ENCODE measurements at regions not wholly inside any gene's neighbourhood (a gene's known extent, or its start where the extent isn't known, plus 50 kb on each side); places are given as distances from the start of the nearest gene placed in this dataset.

- DNase-seq (ENCODE audit: low read depth): no peak
- no peak for TF ChIP-seq CTCF (IDR thresholded peaks at IDR 0.05; ENCODE audit: insufficient read depth, low read depth, low read length, missing control alignments)
- H3K4me3 ChIP-seq (ENCODE audit: low read length): no peak overlapping the region
Measured at GRCh38 chr13:109959903-109960302, 173.5 kb upstream of the IRS2 start.

- no peak overlapping the region for H3K4me3 ChIP-seq (ENCODE audit: low read length)
- TF ChIP-seq CTCF (IDR thresholded peaks at IDR 0.05; ENCODE audit: insufficient read depth, low read depth, low read length, missing control alignments): no peak
- DNase-seq (ENCODE audit: low read depth): no peak
Measured at GRCh38 chr13:109957875-109958274, 171.5 kb upstream of the IRS2 start.

- no peak overlapping the region for H3K4me3 ChIP-seq (ENCODE audit: low read length)
- TF ChIP-seq CTCF (IDR thresholded peaks at IDR 0.05; ENCODE audit: insufficient read depth, low read depth, low read length, missing control alignments): no peak
- no peak for DNase-seq (ENCODE audit: low read depth)
Measured at GRCh38 chr13:109955598-109955997, 169.2 kb upstream of the IRS2 start.

GRCh38 chr13:109954441-109954840, 168.1 kb upstream of the IRS2 start:
- TF ChIP-seq CTCF (IDR thresholded peaks at IDR 0.05; ENCODE audit: insufficient read depth, low read depth, low read length, missing control alignments): no peak
- H3K4me3 ChIP-seq (ENCODE audit: low read length): no peak overlapping the region

GRCh38 chr13:109951491-109951890, 165.1 kb upstream of the IRS2 start:
- TF ChIP-seq CTCF (IDR thresholded peaks at IDR 0.05; ENCODE audit: insufficient read depth, low read depth, low read length, missing control alignments): no peak
- H3K4me3 ChIP-seq (ENCODE audit: low read length): no peak overlapping the region
- peak; percentile 56 for DNase-seq (ENCODE audit: low read depth)

More at GRCh38 chr13:109954441-109954840, 168.1 kb upstream of the IRS2 start:
- no peak for DNase-seq (ENCODE audit: low read depth)

- no peak for TF ChIP-seq CTCF (IDR thresholded peaks at IDR 0.05; ENCODE audit: insufficient read depth, low read depth, low read length, missing control alignments)
- DNase-seq (ENCODE audit: low read depth): no peak
- no peak overlapping the region for H3K4me3 ChIP-seq (ENCODE audit: low read length)
Measured at GRCh38 chr13:109949397-109949796, 163.0 kb upstream of the IRS2 start.

- TF ChIP-seq CTCF (IDR thresholded peaks at IDR 0.05; ENCODE audit: insufficient read depth, low read depth, low read length, missing control alignments): no peak
- H3K4me3 ChIP-seq (ENCODE audit: low read length): no peak overlapping the region
- no peak for DNase-seq (ENCODE audit: low read depth)
Measured at GRCh38 chr13:109947006-109947405, 160.6 kb upstream of the IRS2 start.
